ENCODE measurements at regions not wholly inside any gene's neighbourhood (a gene's known extent, or its start where the extent isn't known, plus 50 kb on each side); places are given as distances from the start of the nearest gene placed in this dataset.

DNA sequence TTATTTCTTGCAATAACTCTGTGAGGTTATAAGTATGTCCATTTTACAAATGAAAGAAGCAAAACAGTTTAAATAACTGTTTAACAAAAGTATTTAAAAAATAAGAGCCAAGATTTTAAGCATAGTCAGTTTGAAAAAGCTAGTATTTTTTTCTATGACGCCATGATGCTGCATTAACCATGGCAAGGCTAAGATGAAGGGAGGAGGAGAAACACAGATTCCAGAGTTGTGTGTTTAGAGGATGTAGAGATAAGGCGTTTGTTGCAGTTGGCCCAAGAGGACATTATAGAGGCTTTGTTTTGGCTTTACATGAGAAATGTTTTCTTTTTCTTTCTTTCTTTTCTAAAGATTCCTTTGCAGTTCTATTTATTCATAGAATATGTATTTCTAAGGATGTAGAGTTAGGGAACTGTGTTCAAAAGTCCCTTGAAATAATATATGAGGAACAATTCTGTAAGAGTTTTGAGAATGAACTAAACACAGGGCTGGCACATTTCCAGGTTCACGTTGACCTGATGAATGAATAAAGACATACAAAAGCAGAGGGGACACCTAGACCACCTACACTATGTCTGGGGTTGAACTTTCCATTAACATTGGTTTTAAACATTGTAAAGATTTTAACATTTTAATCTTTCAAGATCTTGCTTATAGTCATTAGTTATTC lies 244.2 kb downstream of the KCNS3 start:
- no peak for DNase-seq

DNA sequence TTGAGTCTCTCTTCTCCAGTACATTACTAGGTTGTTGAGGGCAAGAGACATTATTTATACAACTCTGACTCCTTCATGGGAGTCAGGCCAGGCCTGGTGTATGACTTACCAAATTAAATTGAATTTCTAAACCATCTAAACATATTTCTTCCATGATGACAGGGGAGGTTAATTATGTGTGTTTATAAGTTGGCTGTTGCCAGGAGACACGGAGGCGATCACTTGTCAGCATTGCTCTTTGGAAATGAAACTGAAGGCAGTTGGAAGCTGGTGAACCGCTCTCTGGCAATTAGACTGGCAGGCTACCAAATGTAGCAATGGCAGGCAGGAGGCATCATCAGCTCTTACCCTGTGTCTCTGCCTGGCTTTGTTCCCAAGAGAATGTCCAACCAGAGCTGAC lies 241.4 kb downstream of the KCNS3 start:
- no peak for DNase-seq

- DNase-seq: no peak
These were observed 240.2 kb downstream of the KCNS3 start for GRCh38 chr2:18118703-18119102.

DNA sequence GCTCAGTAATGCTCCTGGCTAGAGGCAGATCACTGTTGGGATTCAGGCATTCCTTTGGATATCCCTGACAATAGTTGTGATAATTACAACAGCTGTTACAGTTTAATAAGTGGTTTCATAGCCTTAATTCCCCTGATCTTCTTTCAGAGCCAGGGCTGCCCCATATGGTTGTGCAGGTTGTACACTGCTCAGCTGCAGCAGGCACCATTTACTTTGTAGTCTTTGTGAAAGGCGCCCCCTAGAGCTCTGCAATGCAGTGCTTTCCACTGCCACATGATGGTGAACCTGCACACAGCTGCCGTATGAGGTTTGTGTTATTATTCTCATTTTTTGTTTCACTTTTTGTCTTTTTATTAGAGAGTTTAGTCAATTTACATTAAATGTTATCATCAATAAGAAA lies 239.1 kb downstream of the KCNS3 start:
- no peak for DNase-seq

DNA sequence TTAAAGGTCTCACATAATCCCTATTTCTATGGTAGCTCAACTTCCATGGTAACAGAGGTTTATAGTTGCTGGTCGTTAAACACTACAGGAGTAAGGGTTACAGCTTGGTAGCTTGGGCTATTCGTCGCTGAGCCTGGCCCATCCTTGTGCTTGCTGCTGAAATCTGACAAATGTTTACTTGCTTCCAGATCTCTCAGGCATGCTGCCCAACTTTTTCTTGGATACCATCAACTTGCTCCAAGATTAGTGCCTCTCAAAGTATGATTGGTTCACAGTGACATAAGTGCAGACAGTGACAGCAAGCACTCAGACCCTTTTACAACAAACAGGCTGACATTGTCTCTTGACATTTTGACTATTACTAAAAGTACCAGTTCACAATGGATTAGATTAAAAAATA lies 231.8 kb downstream of the KCNS3 start:
- no peak for DNase-seq

DNA sequence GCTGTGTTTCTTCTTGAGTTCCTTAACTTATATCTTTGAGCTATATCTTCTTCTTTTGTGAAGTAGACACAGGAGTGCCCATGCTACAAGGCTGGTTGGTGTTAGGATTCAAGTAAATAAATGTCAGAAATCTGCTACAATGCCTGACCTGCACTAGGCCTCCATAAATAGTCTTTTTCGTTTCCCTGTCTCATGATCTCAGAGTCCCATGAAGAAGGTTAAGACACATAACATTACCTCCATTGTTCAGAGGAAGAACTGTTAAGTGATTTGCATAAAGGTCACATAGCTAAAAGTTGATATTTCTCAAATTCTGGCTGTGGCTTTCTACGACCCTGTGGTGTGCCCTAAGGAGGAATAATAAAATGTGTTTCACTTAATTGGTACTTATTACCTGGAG lies 228.4 kb downstream of the KCNS3 start:
- DNase-seq: no peak

- no peak for DNase-seq
These were observed 227.5 kb downstream of the KCNS3 start for GRCh38 chr2:18105929-18106328.

DNA sequence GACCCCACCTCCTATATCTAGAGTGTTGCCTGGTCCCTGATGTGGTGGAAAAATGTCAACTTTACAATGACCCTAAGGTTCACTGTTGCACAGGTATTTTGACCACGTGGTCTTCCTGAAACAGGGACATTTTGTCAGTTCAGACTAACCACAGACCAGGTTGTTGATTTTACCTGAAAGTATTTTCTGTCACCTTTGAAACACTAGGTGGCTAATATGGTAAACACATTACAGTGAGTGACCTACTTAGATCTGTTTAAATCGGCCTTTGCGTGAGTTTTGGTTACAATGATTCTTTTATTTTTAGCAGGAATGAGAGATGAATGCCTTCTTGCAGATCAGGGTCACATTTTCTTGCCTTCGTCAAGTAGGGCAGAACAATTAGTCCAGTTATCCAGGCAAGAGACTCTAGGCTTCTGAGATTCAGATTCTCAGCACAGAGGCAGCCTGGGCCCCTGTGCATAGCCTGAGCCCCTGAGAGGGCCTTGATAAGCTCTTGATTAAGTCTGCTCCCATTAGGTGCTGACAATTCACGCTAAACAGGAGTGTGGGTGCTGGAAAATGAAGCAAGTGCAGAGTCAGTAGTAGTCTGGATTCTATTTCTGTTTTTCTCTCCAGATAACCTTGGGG lies 226.2 kb downstream of the KCNS3 start:
- no peak for DNase-seq

DNA sequence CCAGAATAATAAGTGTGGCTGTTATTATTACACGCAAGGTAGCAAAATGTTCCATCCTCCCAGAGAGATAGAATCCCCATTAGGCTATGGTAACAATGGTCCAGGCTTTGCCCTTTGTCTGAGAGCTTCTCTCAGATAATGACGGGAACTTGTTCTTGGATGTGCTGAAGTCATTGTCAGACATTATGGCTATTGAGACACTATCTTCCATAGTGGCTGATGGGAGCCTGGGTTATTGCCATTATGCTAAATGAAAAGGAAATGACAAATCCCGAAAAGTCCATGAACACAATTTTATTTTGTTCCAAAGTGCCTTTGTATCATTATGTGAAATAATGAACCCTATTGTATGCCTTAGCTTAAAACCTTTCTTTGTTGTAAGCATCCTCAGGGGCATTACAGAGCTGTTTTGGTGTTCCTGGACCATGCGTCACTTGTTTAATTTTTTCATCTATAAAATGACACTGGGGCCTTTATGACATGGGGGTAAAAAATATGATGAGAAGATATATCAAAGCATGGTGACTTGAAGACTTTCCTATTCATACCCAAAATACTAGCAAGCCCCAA lies 218.5 kb downstream of the KCNS3 start:
- DNase-seq: no peak

GRCh38 chr2:18094277-18094676 lies 215.8 kb downstream of the KCNS3 start:
- DNase-seq: no peak

- no peak for DNase-seq
These were observed 214.7 kb downstream of the KCNS3 start for GRCh38 chr2:18093196-18093595.

- DNase-seq: no peak
These were observed 214.3 kb downstream of the KCNS3 start for GRCh38 chr2:18092760-18093159.

DNA sequence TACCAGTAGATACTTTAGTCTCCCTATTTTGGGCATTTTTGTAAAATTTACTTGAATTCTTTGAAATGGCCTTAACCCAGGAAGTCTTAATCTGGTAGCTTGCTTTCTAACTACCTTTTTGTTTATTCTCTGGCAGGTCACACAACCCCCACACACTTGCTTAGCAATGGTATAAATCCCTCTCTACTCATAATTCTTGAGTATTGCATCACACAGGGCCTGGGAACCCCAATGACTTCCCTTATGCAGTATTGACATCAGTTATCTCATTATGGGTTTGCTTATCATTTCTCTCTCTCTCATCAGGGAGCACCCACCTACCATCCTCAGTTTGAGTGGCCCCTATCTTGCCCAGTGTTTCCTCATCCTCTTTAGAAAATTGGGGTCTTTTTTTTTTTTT lies 207.1 kb downstream of the KCNS3 start:
- no peak for DNase-seq

DNA sequence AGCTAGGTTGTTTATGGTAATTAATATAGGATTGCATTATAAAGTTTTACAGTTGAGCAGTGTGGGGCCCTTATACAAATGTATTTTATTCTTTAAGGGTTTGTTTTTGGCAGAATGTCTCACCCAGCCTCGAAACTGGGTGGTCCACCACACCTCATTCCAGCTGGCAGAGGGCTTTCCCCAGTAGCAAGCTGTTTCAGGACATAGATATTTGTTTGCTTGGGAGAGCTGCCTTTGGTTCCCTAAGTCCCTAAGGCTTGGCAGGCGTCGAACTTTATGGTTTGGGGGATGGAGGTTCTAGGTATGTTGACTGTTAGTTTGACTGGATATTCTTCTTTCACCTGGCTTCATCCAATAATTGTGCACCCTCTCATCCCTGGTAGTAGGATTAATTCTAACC lies 205.9 kb downstream of the KCNS3 start:
- no peak for DNase-seq

DNA sequence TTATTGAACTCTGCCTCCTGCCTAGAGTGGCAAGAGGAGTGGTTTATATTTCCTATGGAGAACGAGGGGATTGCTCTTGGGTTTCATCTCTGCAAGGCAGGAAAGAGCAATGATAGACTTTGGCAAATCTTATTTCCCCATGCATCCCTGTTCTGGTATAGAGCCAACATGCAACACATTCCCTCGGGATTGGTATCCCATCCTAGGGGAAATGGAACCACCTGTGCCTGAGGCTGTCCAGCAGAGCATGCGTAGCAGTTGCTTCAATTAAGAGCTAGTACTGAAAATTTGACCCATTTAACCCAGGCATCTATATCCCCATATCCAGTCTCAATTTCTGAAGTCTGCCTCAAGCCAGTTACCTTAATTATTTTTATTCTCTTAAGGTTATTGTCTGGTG lies 205.3 kb downstream of the KCNS3 start:
- no peak for DNase-seq

- DNase-seq: no peak
These were observed 199.7 kb downstream of the KCNS3 start for GRCh38 chr2:18078216-18078615.

DNA sequence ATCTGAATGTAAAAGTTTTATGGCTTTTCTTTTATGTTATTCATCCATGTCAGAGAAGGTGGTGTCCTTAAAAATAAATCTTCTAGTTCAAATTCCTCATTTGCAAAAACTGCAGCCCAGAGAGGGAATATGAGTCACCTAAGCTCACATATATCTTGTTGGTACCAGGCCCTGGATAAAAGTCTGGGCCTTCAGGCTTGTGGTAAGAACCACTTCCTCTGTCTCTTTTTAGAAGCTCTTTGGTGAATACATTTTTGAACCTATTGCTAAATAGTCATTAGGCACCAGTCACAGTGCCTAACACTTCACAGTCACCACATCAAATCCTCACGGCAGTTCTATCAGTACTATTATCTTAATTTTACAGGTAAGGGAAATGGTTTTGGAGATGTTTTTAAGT lies 199.2 kb downstream of the KCNS3 start:
- DNase-seq: no peak

GRCh38 chr2:18077231-18077630 lies 198.8 kb downstream of the KCNS3 start:
- no peak for DNase-seq

GRCh38 chr2:18074476-18074875 lies 196.0 kb downstream of the KCNS3 start:
- no peak for DNase-seq

- DNase-seq: no peak
These were observed 195.1 kb downstream of the KCNS3 start for GRCh38 chr2:18073601-18074000.

GRCh38 chr2:18067588-18068384 lies 189.3 kb downstream of the KCNS3 start:
- no peak for DNase-seq

GRCh38 chr2:18066894-18067293 lies 188.4 kb downstream of the KCNS3 start:
- DNase-seq: no peak

GRCh38 chr2:18066066-18066465 lies 187.6 kb downstream of the KCNS3 start:
- no peak for DNase-seq

- DNase-seq: no peak
These were observed 186.8 kb downstream of the KCNS3 start for GRCh38 chr2:18065249-18065648.

Measured in activated CD4-positive, alpha-beta T cell treated with anti-CD3 and anti-CD28 coated beads, Interleukin-2, amount 50 U/mL, for 1 hour (primary cell).